ENCODE measurements at regions not wholly inside any gene's neighbourhood (a gene's known extent, or its start where the extent isn't known, plus 50 kb on each side); places are given as distances from the start of the nearest gene placed in this dataset.

DNA sequence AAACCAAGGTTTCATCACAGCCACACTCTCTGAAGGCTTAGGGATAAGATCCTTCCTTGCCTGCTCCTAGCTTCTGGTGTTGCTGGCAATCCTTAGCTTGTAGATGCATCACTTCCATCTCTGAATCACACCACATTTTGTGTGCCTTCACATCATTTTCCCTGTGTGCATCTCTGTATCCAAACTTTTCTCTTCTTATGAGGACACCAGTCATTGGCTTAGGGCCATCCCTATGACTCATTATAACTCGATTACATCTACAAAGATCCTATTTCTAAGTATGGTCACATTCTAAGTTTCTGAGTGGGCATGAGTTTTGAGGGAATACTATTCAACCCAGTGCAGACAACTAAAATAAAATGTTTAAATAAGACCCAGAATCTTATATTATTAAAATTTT is 121.7 kb downstream of the C7orf25 start:
- TF ChIP-seq, protein P1, sequence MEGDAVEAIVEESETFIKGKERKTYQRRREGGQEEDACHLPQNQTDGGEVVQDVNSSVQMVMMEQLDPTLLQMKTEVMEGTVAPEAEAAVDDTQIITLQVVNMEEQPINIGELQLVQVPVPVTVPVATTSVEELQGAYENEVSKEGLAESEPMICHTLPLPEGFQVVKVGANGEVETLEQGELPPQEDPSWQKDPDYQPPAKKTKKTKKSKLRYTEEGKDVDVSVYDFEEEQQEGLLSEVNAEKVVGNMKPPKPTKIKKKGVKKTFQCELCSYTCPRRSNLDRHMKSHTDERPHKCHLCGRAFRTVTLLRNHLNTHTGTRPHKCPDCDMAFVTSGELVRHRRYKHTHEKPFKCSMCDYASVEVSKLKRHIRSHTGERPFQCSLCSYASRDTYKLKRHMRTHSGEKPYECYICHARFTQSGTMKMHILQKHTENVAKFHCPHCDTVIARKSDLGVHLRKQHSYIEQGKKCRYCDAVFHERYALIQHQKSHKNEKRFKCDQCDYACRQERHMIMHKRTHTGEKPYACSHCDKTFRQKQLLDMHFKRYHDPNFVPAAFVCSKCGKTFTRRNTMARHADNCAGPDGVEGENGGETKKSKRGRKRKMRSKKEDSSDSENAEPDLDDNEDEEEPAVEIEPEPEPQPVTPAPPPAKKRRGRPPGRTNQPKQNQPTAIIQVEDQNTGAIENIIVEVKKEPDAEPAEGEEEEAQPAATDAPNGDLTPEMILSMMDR (IDR thresholded peaks at IDR 0.05), result no peak
- TF ChIP-seq POLR2A (IDR thresholded peaks at IDR 0.05), result no peak

Data from Peyer's patch (tissue), 4 donors.